ENCODE measurements at regions not wholly inside any gene's neighbourhood (a gene's known extent, or its start where the extent isn't known, plus 50 kb on each side); places are given as distances from the start of the nearest gene placed in this dataset.

DNA sequence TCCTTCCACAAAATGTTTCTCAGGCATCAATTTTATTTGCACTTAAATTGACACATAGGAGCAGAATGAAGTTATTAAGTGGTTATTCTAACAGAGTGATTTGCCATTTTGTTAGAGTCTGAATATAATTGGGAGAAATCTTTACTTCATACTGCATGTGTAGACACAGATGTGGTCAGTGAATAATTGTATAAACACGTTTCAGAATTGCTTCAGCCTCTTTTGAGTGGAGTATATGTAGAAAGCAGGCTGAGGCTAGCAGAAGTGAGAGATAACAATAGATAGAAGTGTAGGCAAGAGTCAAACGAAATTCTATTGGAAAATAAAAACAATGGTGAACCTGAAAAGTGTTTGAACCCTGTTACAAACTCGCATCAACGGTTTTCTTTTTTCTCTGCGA, 270.7 kb downstream of the TMEM167A start:
- no peak for DNase-seq (ENCODE audit: low read depth)

DNA sequence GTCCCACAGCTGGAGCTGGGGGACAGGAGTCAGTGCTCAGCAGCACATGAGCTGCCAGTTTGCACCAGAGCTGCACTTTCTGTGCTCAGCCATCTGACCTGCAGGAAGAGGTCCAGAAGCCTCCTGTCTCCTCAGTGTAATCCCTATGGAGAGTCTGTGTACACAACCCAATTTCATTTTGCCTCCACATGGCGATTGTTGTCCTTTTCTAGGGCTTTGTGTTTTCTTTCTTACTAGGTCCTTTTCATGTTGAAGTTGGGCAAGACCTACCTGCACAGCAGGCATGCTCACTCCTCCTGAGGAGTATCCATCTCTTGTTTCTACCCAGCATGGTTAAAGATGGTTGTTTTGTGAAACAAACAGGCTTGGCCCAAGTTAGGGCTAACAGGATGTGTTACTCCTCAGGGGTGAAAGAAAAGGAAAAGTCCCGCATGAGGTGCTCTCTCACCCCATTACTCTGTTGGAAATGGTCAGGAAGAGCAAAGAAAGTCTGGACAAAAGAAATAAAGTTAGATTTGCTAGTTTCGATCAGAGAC, 273.0 kb downstream of the TMEM167A start:
- no peak for DNase-seq (ENCODE audit: low read depth)

DNA sequence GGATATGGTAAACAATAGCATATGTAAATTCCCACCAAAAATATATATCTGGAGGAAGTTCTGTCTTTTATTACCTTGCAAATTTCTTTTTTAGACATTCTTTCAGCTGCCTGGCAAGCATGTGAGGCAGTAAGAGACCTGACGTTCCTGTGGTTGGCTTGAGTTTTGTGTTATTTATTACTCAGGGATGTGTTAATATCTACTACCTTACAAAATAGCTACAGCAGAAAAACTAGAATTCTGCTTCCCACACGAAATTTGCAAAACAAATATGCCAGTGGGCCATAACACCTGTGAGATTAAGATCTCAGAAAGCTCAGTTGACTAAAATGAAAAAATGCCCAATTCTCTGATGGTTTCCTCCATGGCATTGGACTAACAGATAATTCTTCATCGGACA, 274.2 kb downstream of the TMEM167A start:
- DNase-seq (ENCODE audit: low read depth): no peak

DNA sequence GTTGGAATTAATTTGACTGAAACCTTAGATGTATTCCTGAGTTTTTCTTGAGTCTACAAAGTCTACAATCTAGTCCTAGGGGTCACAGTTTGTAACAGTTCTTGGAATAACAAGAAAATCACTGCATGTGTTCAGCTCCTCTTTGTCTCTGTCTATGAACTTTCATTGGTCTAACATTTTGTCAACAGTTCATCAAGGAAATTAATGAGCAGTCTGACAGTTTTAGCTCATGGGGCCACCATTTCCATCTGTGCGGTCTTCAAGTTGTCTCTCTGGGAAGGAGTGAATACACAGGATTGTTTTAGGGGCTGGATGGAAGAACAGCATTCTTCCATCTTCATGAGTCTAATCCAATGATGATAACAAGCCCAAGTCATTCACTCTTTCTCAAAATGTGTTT, 276.4 kb downstream of the TMEM167A start:
- no peak for DNase-seq (ENCODE audit: low read depth)

DNA sequence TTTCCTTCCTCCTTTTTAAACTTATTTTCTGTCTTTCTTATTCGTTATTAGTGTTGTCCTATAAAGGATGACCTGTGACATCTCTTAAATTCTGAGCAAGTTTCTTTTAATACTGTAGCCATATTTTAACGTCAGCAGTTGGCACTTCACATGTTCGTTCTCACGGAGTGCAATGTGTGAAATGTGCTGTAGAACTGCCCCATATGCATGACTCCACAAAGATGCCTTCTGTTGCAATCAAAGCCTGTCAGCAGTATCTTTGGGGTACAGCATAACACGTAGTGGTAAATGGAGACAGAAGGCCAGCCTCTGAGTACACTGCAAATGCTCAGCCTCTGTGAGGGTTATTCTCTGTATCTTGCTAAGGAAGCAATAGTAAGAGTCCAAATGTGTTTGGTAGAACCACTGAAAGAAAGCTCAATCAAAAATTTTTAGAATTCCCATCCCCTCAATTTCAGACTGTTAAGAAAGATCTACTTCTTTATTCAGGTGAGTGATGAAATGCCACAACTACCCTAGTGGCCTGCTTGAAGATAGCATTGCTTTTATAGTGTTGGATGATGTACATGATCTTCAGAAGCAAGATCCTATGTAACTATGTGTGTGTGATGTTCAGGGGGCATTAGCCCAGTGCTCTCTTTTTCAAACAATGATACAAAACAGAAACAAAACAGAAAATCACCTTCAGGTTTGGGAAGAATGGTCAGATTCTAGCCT, 277.7 kb downstream of the TMEM167A start:
- peak; percentile 3 for DNase-seq (ENCODE audit: low read depth)

DNA sequence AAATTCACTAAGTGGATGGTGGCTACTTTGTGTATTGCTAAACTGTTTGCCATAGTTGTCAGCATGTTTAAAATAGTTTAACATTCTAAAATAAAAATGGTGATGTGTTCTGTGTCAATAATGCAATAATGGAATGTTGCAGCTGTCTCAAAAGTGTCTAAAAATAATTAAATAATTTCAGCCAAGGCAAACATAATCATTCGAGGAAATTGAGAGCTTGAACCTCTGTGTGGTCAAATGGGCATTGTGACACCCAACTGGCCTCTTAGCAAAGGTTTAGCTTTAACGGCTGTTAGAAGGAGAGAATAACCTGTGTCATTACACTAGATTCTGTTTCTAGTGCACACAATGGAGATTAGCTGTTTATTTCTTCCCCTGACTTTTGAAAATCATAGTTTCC, 278.5 kb downstream of the TMEM167A start:
- DNase-seq (ENCODE audit: low read depth): no peak

DNA sequence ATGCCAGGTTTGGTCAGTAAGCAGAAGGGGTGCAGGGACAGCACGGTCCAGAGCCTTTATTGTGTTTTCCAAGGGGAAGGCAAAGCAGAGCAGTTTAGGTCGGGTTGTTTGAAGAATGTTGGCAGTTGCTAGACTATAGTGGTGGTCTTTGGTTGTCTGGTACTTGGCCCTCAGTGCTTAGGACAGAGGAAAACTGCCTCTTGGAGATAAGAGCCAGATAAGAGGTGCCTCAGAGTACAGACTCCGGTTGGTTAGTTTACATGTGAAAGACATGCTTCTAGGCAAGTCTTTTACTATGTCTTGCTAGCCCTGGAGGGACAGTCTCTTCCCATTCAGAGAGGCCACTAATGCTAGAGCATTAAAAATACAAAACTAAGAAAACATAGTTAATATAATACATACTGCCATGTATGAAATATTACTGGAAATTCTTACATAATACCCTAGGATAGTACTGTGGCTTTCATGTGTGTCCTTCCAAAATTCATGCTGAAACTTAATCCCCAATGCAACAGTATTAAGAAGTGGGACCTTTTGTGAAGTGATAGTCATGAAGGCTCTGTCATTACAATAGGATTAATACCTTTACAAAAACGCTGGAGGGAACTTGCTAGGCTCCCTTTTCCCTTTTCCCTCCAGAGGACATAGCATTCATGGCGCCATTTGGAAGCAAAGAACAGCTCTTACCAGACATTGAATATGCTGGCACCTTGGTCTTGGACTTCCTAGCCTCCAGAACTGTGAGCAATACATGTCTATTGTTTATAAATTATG, 280.4 kb downstream of the TMEM167A start:
- no peak for DNase-seq (ENCODE audit: low read depth)

DNA sequence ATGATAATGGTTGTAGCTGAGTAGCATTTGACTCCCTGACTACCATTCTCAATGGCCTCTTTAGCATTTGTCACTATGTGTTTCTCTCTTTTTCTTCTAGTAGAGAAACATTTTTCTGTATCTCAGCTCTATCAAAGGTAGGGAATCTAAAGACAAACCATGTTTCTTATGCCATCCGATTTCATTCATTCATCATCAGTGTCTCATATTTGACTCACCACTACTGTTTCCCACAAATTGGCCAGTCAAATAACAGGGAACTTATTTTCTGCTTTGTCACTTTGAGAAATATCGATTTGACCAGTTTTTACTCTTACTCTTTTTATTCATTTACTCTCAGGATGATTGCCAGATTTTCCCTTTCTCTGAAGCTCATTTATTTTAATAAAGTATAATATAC, 282.3 kb downstream of the TMEM167A start:
- no peak for DNase-seq (ENCODE audit: low read depth)

DNA sequence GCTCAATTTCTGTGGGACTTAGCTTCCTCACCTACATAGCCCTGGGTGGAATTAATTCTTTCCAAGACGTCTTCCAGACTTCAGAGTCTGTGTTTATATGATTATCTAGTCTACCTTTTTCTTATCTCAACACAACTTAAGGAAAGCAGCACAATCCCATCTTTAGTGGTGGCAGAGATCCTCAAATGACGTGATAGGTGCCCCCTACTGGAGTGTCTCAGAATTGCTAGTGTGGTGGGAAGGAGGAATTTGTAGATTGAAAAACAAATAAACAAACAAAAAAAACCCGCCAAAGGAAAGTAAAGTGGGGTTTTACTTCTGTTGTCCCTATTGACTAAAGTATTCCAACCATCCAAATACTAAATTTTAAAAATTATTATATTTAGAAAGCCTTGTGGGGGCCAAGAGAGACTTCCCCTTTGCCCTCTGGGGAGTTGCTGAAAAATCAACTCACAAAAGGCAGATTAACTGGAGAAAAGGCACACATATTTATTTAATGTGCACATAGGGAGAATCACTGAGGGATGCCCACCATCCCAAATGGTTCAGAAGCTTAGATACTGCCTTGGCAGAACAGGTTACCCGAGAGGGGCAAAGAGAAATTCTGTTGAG, 283.3 kb downstream of the TMEM167A start:
- DNase-seq (ENCODE audit: low read depth): peak; percentile 52

DNA sequence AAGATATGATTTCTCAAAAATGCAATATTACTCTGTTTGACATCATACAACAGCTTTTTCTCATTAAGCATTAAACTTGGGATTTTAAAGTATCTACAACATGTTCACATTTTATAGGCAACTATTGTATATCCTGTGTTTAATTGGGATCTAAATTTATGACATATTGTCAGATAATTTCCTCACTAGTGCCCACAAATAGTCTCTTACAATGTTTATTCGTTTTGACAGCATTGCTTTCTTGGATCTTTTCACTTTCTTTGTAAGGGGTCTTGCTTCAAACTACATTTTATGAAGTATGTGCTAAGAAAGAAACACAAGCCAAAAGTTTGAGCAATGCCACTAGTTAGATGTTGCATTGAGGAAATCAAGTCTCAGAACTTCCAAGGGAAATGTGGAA, 285.1 kb downstream of the TMEM167A start:
- no peak for DNase-seq (ENCODE audit: low read depth)

DNA sequence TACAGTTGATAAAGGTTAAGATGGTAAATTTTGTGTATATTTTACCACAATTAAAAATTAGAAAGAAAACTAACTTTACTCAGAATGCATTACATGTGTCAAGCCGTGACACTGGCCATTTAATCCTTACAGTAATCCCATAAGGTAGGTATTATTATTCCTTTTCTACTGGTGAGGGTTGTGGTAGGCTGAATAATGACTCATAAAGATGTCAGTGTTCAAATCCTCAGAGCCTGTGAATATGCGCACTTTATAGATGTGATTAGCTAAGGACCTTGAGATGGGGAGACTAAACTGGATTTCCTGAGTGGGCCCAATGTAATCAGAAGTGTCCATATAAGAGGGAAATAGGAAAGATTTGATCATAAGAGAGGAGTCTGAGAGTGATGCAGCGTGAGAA, 288.1 kb downstream of the TMEM167A start:
- no peak for DNase-seq (ENCODE audit: low read depth)

DNA sequence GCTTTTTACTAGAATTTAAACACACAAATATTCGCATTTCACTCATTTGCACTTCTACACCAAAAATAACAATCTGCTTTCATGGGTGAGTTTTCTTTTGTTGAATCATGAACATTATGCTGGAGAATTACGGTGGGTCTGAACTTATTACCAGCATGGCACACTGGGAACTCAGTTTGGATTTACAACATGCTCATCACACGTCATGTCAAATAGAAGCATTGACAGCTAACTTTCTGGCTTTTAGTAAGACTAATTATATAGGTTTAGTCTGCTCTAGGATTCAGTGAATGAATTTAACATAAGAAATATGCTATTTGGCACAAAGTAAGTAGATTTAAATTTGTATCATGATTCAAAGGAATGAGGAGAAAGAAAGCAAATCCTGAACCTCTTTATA, 290.4 kb downstream of the TMEM167A start:
- DNase-seq (ENCODE audit: low read depth): no peak

DNA sequence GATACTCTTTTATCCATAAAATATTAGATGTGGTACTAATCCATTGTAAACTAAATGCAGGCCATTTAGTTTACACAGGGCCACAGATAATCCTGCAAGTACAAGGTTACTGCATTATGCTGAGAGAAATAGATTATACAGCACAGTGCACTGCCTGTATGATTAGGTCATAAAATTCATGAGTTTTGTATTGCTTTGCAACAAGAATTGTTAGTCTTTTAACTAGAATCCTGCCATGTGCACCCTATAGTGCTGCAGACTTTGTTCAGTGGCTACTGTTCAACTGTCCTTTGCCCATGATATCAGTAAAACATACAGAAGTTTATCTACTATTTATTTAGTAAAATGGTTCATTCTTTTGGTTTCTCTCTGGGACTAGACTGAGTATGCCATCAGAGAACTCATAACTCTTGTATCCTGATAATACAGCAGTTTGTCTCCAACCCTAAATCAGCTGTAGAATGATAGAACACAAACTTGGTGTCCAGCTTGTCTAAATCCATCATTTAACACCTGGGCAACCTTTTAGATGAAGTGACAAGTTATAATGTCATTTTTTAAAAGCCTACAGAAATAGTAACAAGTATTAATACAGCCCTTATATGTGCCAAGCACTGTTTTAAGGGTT, 291.2 kb downstream of the TMEM167A start:
- DNase-seq (ENCODE audit: low read depth): no peak

DNA sequence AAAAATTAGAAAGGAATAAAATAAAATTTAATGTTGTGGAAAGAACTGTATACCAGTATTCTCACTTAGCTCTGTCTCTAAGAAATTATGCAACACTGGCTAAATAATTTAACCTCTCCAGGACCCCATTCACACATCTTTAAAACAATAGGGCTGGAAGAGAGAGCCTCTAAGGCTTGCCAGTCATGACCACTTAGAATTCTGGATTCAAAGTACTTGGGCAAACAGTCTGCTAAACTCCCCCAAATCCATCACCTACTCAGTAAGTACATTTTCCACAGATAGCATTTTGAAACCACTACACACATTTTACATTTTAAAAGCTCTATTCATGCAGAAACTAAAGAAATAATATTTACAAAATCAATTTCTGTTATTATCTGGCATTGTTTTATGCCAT, 291.7 kb downstream of the TMEM167A start:
- DNase-seq (ENCODE audit: low read depth): no peak

DNA sequence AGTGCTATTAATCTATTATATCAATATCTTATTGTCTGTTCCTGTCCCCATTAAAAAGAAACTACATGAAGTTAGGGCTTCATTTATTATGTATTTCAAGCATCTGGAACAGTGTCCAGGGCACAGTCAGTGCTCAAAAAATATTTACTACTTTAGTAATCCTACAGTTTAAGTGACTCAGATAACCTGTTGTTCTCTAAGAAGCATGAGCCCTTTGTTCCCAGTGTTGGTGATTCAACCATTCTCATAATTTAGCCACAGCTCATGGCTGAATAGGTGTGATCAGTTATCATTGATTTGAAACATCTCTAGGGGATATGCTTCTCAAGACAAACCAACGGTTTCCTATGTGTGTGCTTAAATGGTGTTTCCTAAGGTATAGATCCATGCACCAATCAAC, 292.7 kb downstream of the TMEM167A start:
- no peak for DNase-seq (ENCODE audit: low read depth)

DNA sequence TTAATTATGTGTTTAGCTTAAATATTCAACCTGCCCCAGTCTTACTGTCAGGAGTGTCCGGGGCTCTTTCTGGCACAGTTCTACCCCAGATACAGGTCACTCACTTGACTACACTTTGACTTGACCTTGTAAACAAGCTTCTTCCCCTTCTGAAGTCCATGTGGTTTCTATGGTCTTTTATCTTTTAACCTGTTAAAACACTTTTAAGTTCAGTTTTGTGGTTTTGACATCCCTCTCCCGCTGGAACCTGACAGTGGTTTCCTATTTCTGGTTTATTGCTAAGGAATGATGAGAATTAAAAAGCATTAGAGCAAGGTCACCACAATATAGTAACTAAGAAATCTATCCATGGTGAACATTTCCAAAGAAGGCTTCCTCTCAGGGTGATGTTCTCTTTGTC, 300.1 kb downstream of the TMEM167A start:
- DNase-seq (ENCODE audit: low read depth): no peak

DNA sequence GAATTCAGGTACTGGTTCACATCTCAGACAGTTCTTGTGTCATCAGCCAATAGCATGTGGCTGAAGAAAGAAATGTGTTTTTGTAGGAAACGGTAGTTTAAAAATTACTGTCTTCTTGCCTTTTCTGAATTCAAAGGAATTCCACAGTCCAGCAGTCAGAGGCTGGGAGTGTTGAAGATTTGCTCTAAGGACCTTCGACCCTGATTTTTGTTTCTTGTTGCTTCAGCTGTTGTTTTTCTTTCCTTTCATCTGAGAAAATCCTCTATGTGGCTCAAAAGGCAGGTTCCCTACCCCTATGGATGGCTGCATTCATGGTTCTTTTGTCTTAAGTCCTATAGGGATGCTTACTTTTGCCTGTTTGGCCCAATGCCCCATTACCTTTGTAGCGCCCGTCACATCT, 304.9 kb downstream of the TMEM167A start:
- DNase-seq (ENCODE audit: low read depth): no peak

DNA sequence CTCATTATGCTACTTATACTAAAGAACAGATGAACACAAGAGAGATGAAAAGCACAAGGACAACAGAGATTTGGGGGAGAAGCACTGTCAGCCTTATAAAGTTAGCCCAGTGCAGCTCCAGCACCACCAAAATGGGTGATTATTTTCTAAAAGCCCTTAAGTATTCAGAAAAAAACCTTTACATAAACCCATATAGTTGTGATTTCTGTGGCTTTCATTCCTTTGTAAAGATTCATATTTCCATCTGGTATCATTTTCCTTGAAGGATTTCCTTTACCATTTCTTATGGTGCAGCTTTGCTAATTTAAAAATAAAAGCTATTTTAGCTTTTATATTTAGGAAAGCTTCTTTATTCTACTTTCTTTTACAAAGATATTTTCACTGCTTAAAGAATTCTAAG, 311.0 kb downstream of the TMEM167A start:
- no peak for DNase-seq (ENCODE audit: low read depth)

DNA sequence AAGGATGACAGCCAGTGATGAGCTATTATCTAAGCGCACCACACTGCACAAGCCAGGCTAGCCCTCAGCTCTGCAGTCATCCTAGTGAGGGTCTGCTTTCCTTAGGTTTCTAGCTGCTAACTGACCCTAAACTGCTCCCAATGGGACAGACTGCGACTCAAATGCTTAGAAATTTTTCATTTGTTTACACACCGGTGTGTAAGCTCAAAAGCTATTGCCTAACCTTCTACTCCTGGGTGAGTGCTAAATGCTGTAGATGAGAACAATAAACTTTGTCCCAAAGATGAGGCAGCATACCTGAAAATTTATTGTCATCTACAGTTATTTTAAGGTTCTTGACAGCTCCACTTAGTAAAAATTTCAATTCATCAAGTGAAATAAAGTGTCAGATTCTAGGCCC, 311.4 kb downstream of the TMEM167A start:
- no peak for DNase-seq (ENCODE audit: low read depth)

DNA sequence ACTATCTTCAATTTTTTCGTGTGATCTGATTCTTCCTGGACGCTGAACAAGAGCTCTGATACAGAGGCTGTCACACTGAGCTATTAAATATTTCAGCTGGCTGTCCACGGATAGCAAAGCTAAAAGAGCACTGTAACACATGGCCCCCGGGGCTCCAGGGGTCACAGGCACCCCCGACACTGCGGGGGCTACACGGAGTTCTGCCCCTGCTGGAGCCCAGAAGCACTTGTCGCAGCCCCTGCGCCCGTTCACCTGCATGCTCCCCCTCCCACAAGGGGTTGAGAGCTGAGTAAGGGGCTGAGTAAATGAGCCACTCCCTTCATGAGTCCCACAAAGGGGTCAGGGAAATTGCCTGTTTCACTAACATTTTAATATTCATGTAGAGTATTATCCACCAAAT, 316.3 kb downstream of the TMEM167A start:
- no peak for DNase-seq (ENCODE audit: low read depth)

DNA sequence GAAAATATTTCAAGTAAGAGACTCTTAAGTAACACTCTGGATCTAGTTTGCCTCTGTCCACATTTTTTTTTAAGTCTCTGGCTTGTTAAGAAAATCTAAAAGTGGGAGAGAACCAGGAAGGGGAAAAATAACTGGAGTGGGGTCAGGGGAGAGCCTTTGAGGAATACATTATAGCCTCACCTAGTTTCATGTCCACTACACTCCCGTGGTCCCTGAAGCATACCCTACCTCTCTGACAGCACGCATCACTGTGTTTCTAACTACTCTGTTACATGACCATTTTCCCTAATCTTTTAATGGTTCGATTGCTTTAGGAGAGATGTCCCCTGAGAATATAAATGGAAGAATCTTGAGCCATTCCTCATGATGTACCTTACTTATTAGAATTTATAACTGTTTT, 318.3 kb downstream of the TMEM167A start:
- no peak for DNase-seq (ENCODE audit: low read depth)

DNA sequence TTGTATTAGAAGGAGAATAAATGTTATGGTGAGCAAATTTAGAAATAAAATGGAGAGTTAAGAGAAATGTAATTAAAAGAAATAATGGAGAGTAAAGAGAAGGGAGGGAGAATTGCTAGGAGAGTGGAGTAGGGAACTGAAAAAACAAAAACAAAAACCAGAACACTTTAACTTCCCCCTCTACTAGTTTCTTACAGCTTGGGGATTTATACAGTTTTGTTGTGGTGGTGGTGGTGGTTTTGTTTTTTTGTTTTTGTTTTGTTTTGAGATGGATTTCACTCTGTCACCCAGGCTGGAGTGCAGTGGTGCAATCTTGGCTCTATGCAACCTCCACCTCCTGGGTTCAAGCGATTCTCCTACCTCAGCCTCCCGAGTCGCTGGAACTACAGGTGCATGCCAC, 322.4 kb downstream of the TMEM167A start:
- DNase-seq (ENCODE audit: low read depth): no peak
